ENCODE measurements at regions not wholly inside any gene's neighbourhood (a gene's known extent, or its start where the extent isn't known, plus 50 kb on each side); places are given as distances from the start of the nearest gene placed in this dataset.

GRCh38 chr6:119446115-119446554, 96.6 kb upstream of the MAN1A1 start:
- H3K4me3 ChIP-seq (ENCODE audit: low read depth, low read length): no peak overlapping the region
- DNase-seq (ENCODE audit: low read depth): peak; percentile 78
- TF ChIP-seq CTCF (IDR thresholded peaks at IDR 0.05; ENCODE audit: insufficient read depth, low read length): no peak

- no peak for TF ChIP-seq CTCF (IDR thresholded peaks at IDR 0.05; ENCODE audit: insufficient read depth, low read length)
- no peak for DNase-seq (ENCODE audit: low read depth)
- no peak overlapping the region for H3K4me3 ChIP-seq (ENCODE audit: low read depth, low read length)
These were observed 96.1 kb upstream of the MAN1A1 start for GRCh38 chr6:119445666-119446065.

GRCh38 chr6:119444642-119445557, 95.3 kb upstream of the MAN1A1 start:
- TF ChIP-seq CTCF (IDR thresholded peaks at IDR 0.05; ENCODE audit: insufficient read depth, low read length): no peak
- DNase-seq (ENCODE audit: low read depth): no peak
- no peak overlapping the region for H3K4me3 ChIP-seq (ENCODE audit: low read depth, low read length)

GRCh38 chr6:119443993-119444641, 94.6 kb upstream of the MAN1A1 start:
- TF ChIP-seq CTCF (IDR thresholded peaks at IDR 0.05; ENCODE audit: insufficient read depth, low read length): no peak
- no peak overlapping the region for H3K4me3 ChIP-seq (ENCODE audit: low read depth, low read length)
- peak; percentile 48 for DNase-seq (ENCODE audit: low read depth)

GRCh38 chr6:119442776-119443184, 93.2 kb upstream of the MAN1A1 start:
- TF ChIP-seq CTCF (IDR thresholded peaks at IDR 0.05; ENCODE audit: insufficient read depth, low read length): no peak
- DNase-seq (ENCODE audit: low read depth): no peak
- H3K4me3 ChIP-seq (ENCODE audit: low read depth, low read length): no peak overlapping the region

- no peak for DNase-seq (ENCODE audit: low read depth)
- no peak overlapping the region for H3K4me3 ChIP-seq (ENCODE audit: low read depth, low read length)
- TF ChIP-seq CTCF (IDR thresholded peaks at IDR 0.05; ENCODE audit: insufficient read depth, low read length): no peak
These were observed 91.4 kb upstream of the MAN1A1 start for GRCh38 chr6:119440953-119441352.

Data from fibroblast of the aortic adventitia (primary cell).